HG03196 (cell line): ENCODE measurements at regions not wholly inside any gene's neighbourhood (a gene's known extent, or its start where the extent isn't known, plus 50 kb on each side); places are given as distances from the start of the nearest gene placed in this dataset.

Experiments
- ATAC-seq: cut with Tn5 transposase; IDR thresholded peaks from one replicate; pipeline ENCODE4 v1.9.1; 2021; ENCODE audit not compliant: unreplicated experiment

- no peak for ATAC-seq
These were observed 240.4 kb upstream of the MARCKS start for GRCh38 chr6:113616701-113617274.

DNA sequence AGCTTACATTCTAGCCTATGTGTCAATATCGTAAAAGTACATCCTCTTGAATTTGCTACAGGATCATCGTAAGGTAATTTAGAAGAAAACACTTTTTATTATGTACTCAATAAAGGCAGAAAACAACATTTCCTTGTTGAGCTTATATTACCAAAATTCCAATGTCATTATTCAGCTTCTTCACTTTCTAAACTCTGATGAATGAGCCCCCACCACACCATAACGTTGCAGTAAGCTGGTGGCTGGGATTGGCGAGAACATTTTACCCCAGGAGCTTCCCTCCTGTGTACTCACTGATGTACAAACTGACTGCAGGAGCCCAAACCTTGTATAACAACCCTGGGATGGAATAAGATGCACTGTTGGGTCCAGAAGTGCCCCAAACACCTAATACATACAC, 238.1 kb upstream of the MARCKS start:
- no peak for ATAC-seq

- ATAC-seq, result no peak
These were observed 236.8 kb upstream of the MARCKS start for GRCh38 chr6:113620386-113620785.

GRCh38 chr6:113622254-113622653, 234.9 kb upstream of the MARCKS start:
- ATAC-seq, result no peak

DNA sequence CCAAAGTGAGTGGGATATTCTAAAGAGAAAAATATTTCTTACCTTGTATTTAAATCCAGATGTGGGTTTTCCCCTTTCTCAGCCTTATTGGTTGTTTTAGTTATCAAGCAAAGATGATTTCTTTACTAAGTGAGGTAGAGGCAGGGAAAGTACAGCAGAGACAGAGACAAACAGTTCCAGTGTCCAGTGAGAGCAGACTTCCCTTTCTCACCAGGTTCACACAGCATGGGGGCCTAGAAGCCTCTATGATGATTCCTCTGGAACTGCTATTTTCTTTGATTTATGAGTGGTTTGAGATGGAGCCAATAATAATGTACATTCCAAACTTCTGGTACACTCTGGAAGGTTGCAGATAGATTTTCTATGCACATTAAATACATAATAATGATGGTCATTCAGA, 234.0 kb upstream of the MARCKS start:
- ATAC-seq, result no peak

DNA sequence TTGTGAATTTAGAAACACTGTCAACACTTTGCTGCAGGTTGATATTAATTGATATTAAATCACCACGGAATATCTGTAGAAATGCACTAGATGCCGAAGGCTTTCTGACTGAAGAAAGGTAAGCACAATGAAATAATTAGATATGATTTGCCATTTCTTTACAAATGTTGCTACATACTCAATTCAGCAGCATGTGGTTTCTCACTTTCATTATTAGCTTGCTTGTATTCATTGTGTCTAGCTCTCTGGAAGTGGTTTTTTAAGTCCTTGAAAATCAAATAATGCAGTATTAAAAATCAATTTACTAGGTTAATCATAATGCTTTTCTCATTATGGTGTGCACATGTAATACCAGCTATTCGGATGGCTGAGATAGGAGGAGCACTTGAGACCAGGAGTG, 231.3 kb upstream of the MARCKS start:
- no peak for ATAC-seq

- peak; percentile 32 for ATAC-seq
These were observed 230.7 kb upstream of the MARCKS start for GRCh38 chr6:113626475-113626874.

GRCh38 chr6:113627480-113627879, 229.7 kb upstream of the MARCKS start:
- ATAC-seq, result no peak

- no peak for ATAC-seq
These were observed 227.9 kb upstream of the MARCKS start for GRCh38 chr6:113629256-113629655.

GRCh38 chr6:113629975-113630737, 227.0 kb upstream of the MARCKS start:
- no peak for ATAC-seq

DNA sequence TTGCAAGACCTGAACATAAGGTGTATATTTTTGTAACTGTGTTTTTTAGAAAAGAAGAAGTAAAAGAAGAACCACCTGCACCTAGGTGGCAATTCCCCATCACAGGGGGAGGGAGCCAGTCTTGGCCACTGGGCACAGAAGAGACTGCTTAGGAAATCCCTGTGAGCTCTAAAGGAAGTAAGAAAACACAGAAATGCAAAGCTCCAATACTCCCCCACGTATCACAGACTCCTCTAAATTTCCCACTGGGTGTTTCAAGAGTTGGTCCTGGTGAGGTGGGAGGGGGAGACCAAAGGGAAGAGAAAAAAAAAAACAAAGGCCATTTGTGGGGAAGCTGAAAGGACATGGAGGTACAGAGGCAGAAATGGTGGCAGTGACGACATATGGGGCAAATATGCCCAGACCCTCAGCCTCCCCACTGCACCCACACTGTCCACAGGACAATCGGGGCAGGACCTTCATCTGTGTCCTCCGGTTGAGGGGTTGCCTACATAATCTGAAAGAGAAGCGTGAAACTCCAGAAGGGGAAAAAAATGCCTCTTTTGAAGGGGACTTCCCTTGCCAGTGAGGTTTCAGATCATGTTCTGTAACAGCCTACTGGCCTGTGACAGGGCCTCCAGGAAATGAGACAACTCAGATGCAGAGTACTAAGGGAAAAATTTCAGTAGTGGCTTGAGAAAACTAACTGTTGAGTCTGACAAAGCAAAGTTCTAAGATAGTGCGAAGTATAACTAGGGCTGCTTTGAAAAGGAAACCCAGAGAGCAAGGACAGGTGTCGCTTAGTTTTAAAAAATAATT, 226.2 kb upstream of the MARCKS start:
- ATAC-seq, result peak; percentile 51

GRCh38 chr6:113631666-113632065, 225.5 kb upstream of the MARCKS start:
- ATAC-seq, result no peak

GRCh38 chr6:113632220-113632864, 224.8 kb upstream of the MARCKS start:
- ATAC-seq, result peak; percentile 44

DNA sequence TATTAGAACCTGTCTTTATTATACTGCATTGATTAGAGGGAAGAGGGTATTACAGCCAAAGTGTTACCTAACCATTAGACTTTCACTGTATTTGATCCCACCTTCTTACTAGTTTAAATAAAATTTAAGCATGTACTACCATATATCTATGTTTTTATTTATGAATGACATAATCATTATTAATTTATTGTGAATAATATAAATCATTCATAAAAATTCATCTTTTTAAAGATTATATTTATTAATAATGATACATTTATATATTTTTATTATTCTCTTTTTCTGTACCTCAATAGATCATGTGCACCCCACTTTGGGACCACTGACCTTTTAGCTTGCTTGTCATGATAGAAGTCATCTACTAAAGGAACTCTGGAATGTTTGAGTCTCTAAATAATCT, 223.5 kb upstream of the MARCKS start:
- ATAC-seq, result no peak

GRCh38 chr6:113634352-113635163, 222.6 kb upstream of the MARCKS start:
- ATAC-seq, result peak; percentile 19

DNA sequence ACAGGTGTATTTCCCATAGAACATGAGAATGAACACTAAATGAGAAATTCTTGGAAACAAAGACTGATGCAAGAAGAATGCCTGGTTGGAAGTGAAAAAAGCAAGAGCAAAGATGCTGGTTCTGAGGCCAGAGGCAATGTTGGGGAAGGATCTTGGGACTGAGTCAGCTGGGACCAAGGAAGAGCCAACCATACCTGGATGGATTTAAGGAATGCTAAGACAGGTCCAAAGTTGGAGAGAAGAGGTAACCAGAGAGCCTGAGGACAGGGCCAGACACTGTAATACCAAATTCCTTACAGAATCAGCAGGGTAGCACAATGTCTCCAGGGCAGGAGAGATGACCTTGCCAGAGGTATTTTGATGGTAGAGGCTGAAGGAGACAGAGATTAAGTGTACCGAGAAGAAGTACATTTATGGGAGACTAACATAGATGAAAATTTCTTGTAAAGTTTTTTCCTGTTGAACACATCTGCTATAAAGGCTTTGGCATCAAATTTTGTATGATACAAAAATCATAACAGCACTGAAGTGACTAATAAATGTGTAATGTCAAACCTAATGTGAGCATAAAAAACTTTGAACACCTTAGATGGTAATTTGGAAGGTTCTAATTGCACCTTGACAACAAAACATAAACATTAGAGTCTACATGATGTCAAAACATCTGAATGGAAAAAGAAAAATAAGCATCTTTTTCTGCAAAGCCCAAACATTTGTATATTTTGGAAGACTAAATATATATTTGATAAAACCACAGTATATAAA, 221.7 kb upstream of the MARCKS start:
- no peak for ATAC-seq

DNA sequence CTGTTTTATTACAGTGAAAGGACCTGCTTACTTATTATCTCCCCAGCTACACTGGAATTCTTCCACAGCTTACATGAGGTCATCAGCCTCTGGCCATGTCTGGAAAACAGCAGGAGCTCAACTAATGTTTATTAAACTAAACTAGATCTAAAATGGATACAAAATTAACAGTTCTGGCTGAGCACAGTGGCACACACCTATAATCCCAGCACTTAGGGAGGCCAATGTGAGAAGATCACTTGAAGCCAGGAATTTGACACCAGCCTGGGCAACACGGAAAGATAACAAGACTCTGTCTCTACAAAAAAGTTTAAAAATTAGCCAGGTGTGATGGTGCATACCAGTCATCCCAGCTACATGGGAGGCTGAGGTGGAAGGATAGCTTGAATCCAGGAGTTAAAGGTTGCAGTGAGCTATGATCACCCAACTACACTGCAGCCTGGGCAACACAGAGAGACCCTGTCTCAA, 220.8 kb upstream of the MARCKS start:
- no peak for ATAC-seq

DNA sequence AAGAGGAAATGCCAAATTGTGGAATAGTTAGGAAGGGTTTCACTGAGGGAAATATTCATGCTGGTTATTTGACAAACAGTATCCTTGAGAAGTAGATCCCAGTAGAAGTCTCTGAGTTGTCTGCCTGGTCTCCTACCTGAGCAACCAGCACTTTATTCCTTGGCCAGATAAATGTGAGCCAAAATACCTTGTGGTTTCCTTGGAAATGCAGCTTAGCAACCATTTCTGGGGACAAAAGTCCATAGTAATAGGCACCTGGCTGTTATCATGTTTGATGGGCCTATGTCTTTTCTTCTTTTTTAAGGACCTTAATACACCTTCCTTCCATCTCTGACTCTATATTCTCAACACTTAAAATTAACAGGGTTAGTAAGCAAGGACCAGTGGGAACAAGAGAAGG, 217.1 kb upstream of the MARCKS start:
- no peak for ATAC-seq

GRCh38 chr6:113642001-113642713, 215.0 kb upstream of the MARCKS start:
- no peak for ATAC-seq
